ENCODE measurements at regions not wholly inside any gene's neighbourhood (a gene's known extent, or its start where the extent isn't known, plus 50 kb on each side); places are given as distances from the start of the nearest gene placed in this dataset.

DNA sequence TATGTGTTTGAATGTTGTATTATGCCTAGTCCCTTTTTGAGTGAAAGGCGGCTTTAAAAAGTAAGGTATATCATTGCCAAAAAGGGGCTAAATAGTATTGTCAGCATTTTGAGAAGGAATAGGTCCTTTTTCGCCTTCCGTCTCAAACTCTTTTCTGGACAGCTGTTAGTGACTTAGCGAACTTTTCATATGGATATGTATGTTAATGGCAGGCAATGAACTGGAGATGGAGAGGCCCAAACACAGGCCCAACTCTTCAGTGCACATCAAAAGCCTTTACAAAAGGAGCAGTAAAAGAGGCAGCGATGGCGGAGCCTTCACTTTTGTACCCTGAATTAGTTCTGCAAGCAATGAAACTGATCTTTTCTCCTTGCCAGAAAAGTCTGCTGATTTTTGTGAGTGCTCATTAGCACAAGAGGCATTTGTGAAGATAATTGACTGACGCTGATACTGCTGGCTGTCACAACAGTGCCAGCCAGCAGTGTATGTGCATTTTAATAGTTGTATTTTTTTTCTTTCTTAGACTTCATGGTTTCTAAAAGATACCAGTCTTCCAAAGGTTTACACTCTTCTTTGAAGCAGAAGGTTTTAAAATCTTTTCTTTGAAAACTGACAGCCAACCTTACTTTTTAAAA lies 243.7 kb upstream of the SP8 start:
- Histone ChIP-seq H3K4me3 (ENCODE audit: low read depth, low read length) (no peak overlapping the region), H3K9me3 (ENCODE audit: severe bottlenecking) (no peaks in the 10 kb centered on the region), H3K27ac (no peak overlapping the region), H3K36me3 (no peaks in the 10 kb centered on the region), H3K27me3 (ENCODE audit: insufficient read depth, low read depth, severe bottlenecking) (peaks cover 32% of the 10 kb centered on the region)
- TF ChIP-seq, protein P1, sequence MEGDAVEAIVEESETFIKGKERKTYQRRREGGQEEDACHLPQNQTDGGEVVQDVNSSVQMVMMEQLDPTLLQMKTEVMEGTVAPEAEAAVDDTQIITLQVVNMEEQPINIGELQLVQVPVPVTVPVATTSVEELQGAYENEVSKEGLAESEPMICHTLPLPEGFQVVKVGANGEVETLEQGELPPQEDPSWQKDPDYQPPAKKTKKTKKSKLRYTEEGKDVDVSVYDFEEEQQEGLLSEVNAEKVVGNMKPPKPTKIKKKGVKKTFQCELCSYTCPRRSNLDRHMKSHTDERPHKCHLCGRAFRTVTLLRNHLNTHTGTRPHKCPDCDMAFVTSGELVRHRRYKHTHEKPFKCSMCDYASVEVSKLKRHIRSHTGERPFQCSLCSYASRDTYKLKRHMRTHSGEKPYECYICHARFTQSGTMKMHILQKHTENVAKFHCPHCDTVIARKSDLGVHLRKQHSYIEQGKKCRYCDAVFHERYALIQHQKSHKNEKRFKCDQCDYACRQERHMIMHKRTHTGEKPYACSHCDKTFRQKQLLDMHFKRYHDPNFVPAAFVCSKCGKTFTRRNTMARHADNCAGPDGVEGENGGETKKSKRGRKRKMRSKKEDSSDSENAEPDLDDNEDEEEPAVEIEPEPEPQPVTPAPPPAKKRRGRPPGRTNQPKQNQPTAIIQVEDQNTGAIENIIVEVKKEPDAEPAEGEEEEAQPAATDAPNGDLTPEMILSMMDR (IDR thresholded peaks at IDR 0.05; ENCODE audit: low read depth, low read length), result no peak
- DNase-seq, result no peak

DNA sequence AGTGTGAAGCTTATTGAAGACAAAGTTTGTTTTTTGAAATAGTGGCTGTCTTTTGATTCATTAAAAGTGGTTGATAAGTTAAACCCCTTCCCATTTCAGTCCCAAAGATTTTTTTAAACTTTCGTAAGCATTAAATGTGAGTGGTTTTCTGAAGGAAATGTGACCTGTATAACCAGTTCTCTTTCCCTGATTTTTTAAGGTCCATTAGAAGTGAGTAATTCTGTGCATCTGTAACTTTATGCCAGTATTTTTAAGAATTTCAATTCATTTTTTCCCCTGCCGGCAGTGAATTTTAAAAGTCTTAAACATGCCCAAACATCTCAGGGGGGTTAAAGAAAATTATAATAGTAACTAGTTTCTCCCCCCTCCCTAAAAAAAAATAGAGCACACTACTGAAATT lies 254.6 kb upstream of the SP8 start:
- TF ChIP-seq, protein P1 (IDR thresholded peaks at IDR 0.05; ENCODE audit: low read depth, low read length), result no peak
- no peak overlapping the region for H3K4me3 ChIP-seq (ENCODE audit: low read depth, low read length)
- peaks cover 22% of the 10 kb centered on the region for H3K27me3 ChIP-seq (ENCODE audit: insufficient read depth, low read depth, severe bottlenecking)
- H3K9me3 ChIP-seq (ENCODE audit: severe bottlenecking), result no peaks in the 10 kb centered on the region
- DNase-seq, result no peak
- no peaks in the 10 kb centered on the region for H3K36me3 ChIP-seq
- H3K27ac ChIP-seq, result no peak overlapping the region

DNA sequence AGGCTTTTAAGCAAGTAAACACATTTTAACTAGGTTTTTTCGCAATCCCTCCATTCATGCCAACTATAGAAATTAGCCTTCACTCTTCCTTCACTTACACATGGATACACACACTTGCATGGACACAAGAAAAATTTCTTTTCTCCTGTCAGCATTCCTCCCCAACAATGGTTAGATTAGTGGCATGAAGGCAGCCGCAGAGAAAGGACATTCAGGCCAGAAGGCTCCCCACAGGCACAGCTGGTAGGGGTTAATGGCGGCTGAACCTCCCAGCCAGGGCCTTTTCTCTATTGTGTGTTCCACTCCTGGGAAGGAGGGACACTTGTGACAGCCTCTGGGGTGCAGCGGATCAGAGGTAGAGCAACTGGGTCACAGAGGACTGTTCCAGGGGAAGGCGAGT lies 255.0 kb upstream of the SP8 start:
- H3K36me3 ChIP-seq, result no peaks in the 10 kb centered on the region
- DNase-seq, result no peak
- H3K27me3 ChIP-seq (ENCODE audit: insufficient read depth, low read depth, severe bottlenecking), result peaks cover 22% of the 10 kb centered on the region
- H3K27ac ChIP-seq, result no peak overlapping the region
- TF ChIP-seq, protein P1 (IDR thresholded peaks at IDR 0.05; ENCODE audit: low read depth, low read length), result no peak
- H3K4me3 ChIP-seq (ENCODE audit: low read depth, low read length), result no peak overlapping the region
- H3K9me3 ChIP-seq (ENCODE audit: severe bottlenecking), result no peaks in the 10 kb centered on the region

DNA sequence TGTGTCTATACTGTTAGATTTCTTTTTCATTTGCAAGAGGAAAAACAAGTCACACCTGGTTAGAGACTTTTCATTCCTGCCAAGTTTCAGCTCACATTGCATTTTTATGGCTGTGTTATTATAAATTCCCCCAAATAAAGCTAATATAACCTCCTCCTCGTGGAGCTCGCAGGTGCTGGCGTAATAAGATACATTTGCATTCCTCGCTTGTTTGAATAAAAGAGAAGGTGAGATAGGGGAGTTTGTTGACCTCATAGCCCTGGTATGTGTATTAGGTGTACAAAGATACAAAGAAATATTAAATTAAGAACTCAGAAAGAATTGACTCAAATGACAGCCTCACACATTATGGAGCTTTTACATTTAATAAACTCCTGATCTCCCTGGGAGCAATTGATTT lies 257.7 kb upstream of the SP8 start:
- no peaks in the 10 kb centered on the region for H3K9me3 ChIP-seq (ENCODE audit: severe bottlenecking)
- peaks cover 31% of the 10 kb centered on the region for H3K27me3 ChIP-seq (ENCODE audit: insufficient read depth, low read depth, severe bottlenecking)
- H3K36me3 ChIP-seq, result no peaks in the 10 kb centered on the region
- no peak overlapping the region for H3K4me3 ChIP-seq (ENCODE audit: low read depth, low read length)
- no peak overlapping the region for H3K27ac ChIP-seq
- TF ChIP-seq, protein P1 (IDR thresholded peaks at IDR 0.05; ENCODE audit: low read depth, low read length), result no peak
- no peak for DNase-seq

DNA sequence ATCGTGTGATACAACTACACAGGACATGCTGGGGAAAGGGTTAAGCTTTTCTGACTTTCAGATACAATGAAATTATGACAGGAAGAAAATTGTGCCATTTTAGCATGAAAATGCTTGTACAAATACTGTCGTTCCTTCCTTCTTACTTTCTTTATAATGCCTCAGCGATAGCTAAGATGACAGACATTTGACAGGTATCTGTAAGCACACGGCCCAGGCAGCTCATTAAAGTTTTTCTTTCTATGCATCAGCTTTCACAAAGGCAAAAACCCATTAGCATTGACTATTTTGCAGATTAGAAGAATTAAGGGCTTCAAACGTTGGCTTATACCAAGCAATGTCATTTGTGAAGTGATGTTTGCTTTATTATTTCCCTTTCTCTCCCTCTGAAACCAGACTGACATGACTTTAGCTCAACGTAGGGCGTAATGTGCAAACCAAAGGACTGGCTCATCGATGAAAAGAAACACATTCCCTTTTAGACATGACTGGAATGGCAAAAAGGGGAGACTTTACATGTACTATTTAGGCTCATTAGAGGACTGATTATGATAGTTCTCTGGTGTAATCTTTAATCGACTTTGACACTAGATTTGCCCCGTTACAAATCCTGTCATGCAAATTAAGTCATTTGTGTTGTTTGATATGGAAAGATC lies 258.4 kb upstream of the SP8 start:
- H3K36me3 ChIP-seq, result no peaks in the 10 kb centered on the region
- TF ChIP-seq, protein P1 (IDR thresholded peaks at IDR 0.05; ENCODE audit: low read depth, low read length), result no peak
- DNase-seq, result no peak
- H3K27me3 ChIP-seq (ENCODE audit: insufficient read depth, low read depth, severe bottlenecking), result peaks cover 30% of the 10 kb centered on the region
- no peak overlapping the region for H3K27ac ChIP-seq
- no peaks in the 10 kb centered on the region for H3K9me3 ChIP-seq (ENCODE audit: severe bottlenecking)
- no peak overlapping the region for H3K4me3 ChIP-seq (ENCODE audit: low read depth, low read length)

DNA sequence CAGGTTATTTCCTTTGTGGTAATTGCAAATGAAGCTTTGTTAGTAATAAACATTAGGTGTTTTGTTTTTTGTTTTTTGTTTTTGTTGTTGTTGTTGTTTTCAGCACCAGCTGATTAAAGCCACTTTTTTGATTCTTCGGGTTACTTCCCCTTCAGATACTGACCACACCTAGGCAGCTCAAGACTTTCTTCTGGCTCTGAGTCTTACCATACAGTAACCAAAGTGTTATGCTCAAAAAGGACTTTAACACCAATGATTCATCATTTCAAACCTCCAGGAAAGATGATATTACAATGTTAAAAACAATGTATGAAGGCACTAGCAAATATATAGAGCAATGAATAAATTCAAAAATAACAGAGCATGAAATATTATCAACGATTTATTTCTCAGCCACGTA lies 265.2 kb upstream of the SP8 start:
- Histone ChIP-seq H3K27me3 (ENCODE audit: insufficient read depth, low read depth, severe bottlenecking) (peaks cover 14% of the 10 kb centered on the region), H3K4me3 (ENCODE audit: low read depth, low read length) (no peak overlapping the region), H3K36me3 (no peaks in the 10 kb centered on the region), H3K9me3 (ENCODE audit: severe bottlenecking) (no peaks in the 10 kb centered on the region), H3K27ac (no peak overlapping the region)
- no peak for DNase-seq
- TF ChIP-seq, protein P1 (IDR thresholded peaks at IDR 0.05; ENCODE audit: low read depth, low read length), result no peak

Data from WERI-Rb-1 (cell line).